H1 (cell line): ENCODE measurements at regions not wholly inside any gene's neighbourhood (a gene's known extent, or its start where the extent isn't known, plus 50 kb on each side); places are given as distances from the start of the nearest gene placed in this dataset.

Experiments
- CTCF ChIA-PET: fragments of 300-600 bp; sonication (Branson Sonifier 250); formaldehyde crosslinking; loops from one replicate; lab custom pipeline; 2021; ENCODE audit not compliant: partially characterized antibody; lab: Charles Lee
- POLR2A ChIA-PET: fragments of 300-600 bp; sonication (Branson Sonifier 250); formaldehyde crosslinking; loops from one replicate; lab custom pipeline; 2021; ENCODE audit warnings: inconsistent platforms; ENCODE audit not compliant: partially characterized antibody; lab: Charles Lee
- DNase-seq, 2 experiments: peaks; one replicate each; pipeline versions ENCODE4 v3.0.0 to v3.0.0-alpha.2; 2010 to 2022; ENCODE audit warnings: low spot score in 2 of 2, low read depth in 1 of 2, mixed read lengths in 1 of 2
- FAIRE-seq: peaks from 2 replicates; lab custom pipeline; 2011; peaks lifted over from hg19 to GRCh38; lab: Jason Lieb, UNC
- H2AFZ ChIP-seq: 2 replicates; pipeline ENCODE4 v1.8.1; 2012; ENCODE audit warnings: low read length, inconsistent platforms
- H2AK5ac ChIP-seq: 2 replicates; pipeline ENCODE4 v1.6.1; 2013; ENCODE audit warnings: low read depth, low read length
- H2BK120ac ChIP-seq: replicated peaks from 2 replicates; pipeline ENCODE3; 2013; ENCODE audit warnings: low read depth, low read length, inconsistent platforms
- H2BK12ac ChIP-seq: 2 replicates; pipeline ENCODE4 v1.6.1; 2013; ENCODE audit warnings: low read depth, low read length
- H2BK15ac ChIP-seq: 2 replicates; pipeline ENCODE4 v1.6.1; 2013; ENCODE audit warnings: low read length
- H2BK20ac ChIP-seq: 2 replicates; pipeline ENCODE4 v1.6.1; 2013; ENCODE audit warnings: low read length
- H2BK5ac ChIP-seq: 2 replicates; pipeline ENCODE4 v1.6.1; 2013; ENCODE audit warnings: low read depth, low read length
- H3K14ac ChIP-seq: 2 replicates; pipeline ENCODE4 v1.6.1; 2013; ENCODE audit warnings: inconsistent platforms; ENCODE audit not compliant: insufficient read length
- H3K18ac ChIP-seq: 2 replicates; pipeline ENCODE4 v1.6.1; 2013; ENCODE audit warnings: low read length; ENCODE audit errors: extremely low read depth
- H3K23ac ChIP-seq: 2 replicates; pipeline ENCODE4 v1.6.1; 2013; ENCODE audit warnings: inconsistent platforms; ENCODE audit not compliant: insufficient read length
- H3K23me2 ChIP-seq: 2 replicates; pipeline ENCODE4 v1.6.1; 2013; ENCODE audit warnings: low read depth, low read length
- H3K27ac ChIP-seq: 2 replicates; pipeline ENCODE4 v1.6.1; 2011; ENCODE audit warnings: low read depth, low read length, inconsistent platforms
- H3K27me3 ChIP-seq, 4 experiments: replicated peaks in 1 of 4; 1 replicate in 1 of 4; 2 replicates in 3 of 4; pipeline versions ENCODE4 v1.6.1 to v1.8.1; 2011 to 2013; ENCODE audit warnings: low read length in 3 of 4, mild to moderate bottlenecking in 3 of 4, inconsistent platforms in 2 of 4, mixed read lengths in 2 of 4, moderate library complexity in 1 of 4; ENCODE audit not compliant: control insufficient read depth in 3 of 4, insufficient read depth in 3 of 4; ENCODE audit errors: extremely low read depth in 1 of 4
- H3K36me3 ChIP-seq, 4 experiments: 2 replicates each; pipeline versions ENCODE4 v1.6.1 to v1.8.1; 2011 to 2013; ENCODE audit warnings: mild to moderate bottlenecking in 4 of 4, low read length in 3 of 4, moderate library complexity in 2 of 4, control low read depth in 1 of 4, inconsistent platforms in 1 of 4; ENCODE audit not compliant: insufficient read depth in 4 of 4, control insufficient read depth in 2 of 4
- H3K4ac ChIP-seq: replicated peaks from 2 replicates; pipeline ENCODE3; 2013; ENCODE audit warnings: low read length, low read depth, mixed read lengths, inconsistent platforms; ENCODE audit not compliant: insufficient read length
- H3K4me1 ChIP-seq, 4 experiments: replicated peaks in 1 of 4; 1 replicate in 1 of 4; 2 replicates in 3 of 4; pipeline versions ENCODE4 v1.6.1 to v1.8.1; 2011 to 2013; ENCODE audit warnings: low read length in 3 of 4, inconsistent platforms in 2 of 4, mixed read lengths in 1 of 4; ENCODE audit not compliant: insufficient read depth in 4 of 4, control insufficient read depth in 3 of 4
- H3K4me2 ChIP-seq, 2 experiments: 2 replicates each; pipeline versions ENCODE4 v1.6.1 to v1.8.1; 2011 to 2013; ENCODE audit warnings: low read depth in 2 of 2, low read length in 2 of 2, control low read depth in 1 of 2, inconsistent platforms in 1 of 2, mild to moderate bottlenecking in 1 of 2; ENCODE audit not compliant: insufficient read depth in 1 of 2
- H3K4me3 ChIP-seq, 4 experiments: fragments of 200-600, 300-600 bp in 1 of 4; sonication (generic), shearing (Covaris generic), sonication (Bioruptor Twin) in 1 of 4; 2 replicates each; pipeline versions ENCODE4 v1.5.1 to v1.8.1; 2011 to 2016; ENCODE audit warnings: low read length in 4 of 4, low read depth in 3 of 4, control low read depth in 2 of 4, inconsistent platforms in 2 of 4, mild to moderate bottlenecking in 2 of 4, mixed read lengths in 1 of 4, moderate library complexity in 1 of 4; ENCODE audit not compliant: insufficient read depth in 2 of 4; ENCODE audit errors: extremely low read depth in 1 of 4
- H3K56ac ChIP-seq: replicated peaks from 2 replicates; pipeline ENCODE3; 2013; ENCODE audit warnings: low read depth, mild to moderate bottlenecking, mixed read lengths, low read length, inconsistent platforms; ENCODE audit not compliant: insufficient read length
- H3K79me1 ChIP-seq: 2 replicates; pipeline ENCODE4 v1.6.1; 2013; ENCODE audit warnings: low read depth, low read length, control low read depth
- H3K79me2 ChIP-seq, 2 experiments: 2 replicates each; pipeline versions ENCODE4 v1.6.1 to v1.8.1; 2012 to 2013; ENCODE audit warnings: low read length in 2 of 2, mild to moderate bottlenecking in 2 of 2, inconsistent platforms in 1 of 2; ENCODE audit not compliant: insufficient read depth in 2 of 2, control insufficient read depth in 1 of 2
- H3K9ac ChIP-seq, 4 experiments: replicated peaks in 1 of 4; 1 replicate in 1 of 4; 2 replicates in 3 of 4; pipeline versions ENCODE4 v1.6.1 to v1.8.1; 2011 to 2013; ENCODE audit warnings: low read depth in 3 of 4, low read length in 3 of 4, control low read depth in 2 of 4, mild to moderate bottlenecking in 2 of 4, moderate library complexity in 2 of 4, inconsistent platforms in 1 of 4; ENCODE audit errors: extremely low read depth in 1 of 4
- H3K9me3 ChIP-seq, 2 experiments: 2 replicates each; pipeline versions ENCODE4 v1.6.1 to v1.8.1; 2012 to 2013; ENCODE audit warnings: mild to moderate bottlenecking in 2 of 2, moderate library complexity in 2 of 2, control low read depth in 1 of 2, inconsistent platforms in 1 of 2, low read depth in 1 of 2, low read length in 1 of 2, mixed read lengths in 1 of 2; ENCODE audit not compliant: insufficient read depth in 2 of 2
- H4K20me1 ChIP-seq, 2 experiments: replicated peaks in 1 of 2; 2 replicates each; pipeline versions ENCODE3 to v1.8.1; 2011 to 2013; ENCODE audit warnings: inconsistent platforms in 2 of 2, low read length in 2 of 2, mild to moderate bottlenecking in 1 of 2; ENCODE audit not compliant: insufficient read depth in 2 of 2, control insufficient read depth in 1 of 2
- H4K5ac ChIP-seq: 2 replicates; pipeline ENCODE4 v1.6.1; 2013; ENCODE audit warnings: low read length, low read depth, mixed read lengths, inconsistent platforms; ENCODE audit not compliant: insufficient read length
- H4K8ac ChIP-seq: 2 replicates; pipeline ENCODE4 v1.8.0; 2013; ENCODE audit warnings: mild to moderate bottlenecking, moderate library complexity, low read length, inconsistent platforms; ENCODE audit not compliant: insufficient read depth; ENCODE audit errors: extremely low read depth
- H4K91ac ChIP-seq: replicated peaks from 2 replicates; pipeline ENCODE3; 2013; ENCODE audit warnings: low read length, mixed read lengths, inconsistent platforms; ENCODE audit not compliant: insufficient read length
- BACH1 ChIP-seq: IDR thresholded peaks from 2 replicates; pipeline ENCODE4 v1.6.1; 2012; ENCODE audit warnings: low read length, improper control_type of control experiment
- BRCA1 ChIP-seq: IDR thresholded peaks from 2 replicates; pipeline ENCODE4 v1.6.1; 2012; ENCODE audit warnings: low read depth, low read length, improper control_type of control experiment
- CHD1 ChIP-seq: IDR thresholded peaks from 2 replicates; pipeline ENCODE4 v1.6.1; 2012; ENCODE audit warnings: low read depth, low read length, improper control_type of control experiment
- HDAC6 ChIP-seq: IDR thresholded peaks from one replicate; pipeline ENCODE4 v1.7.1; 2012; ENCODE audit warnings: low read depth, mild to moderate bottlenecking, inconsistent platforms, low read length, moderate library complexity
- JUN ChIP-seq: IDR thresholded peaks from 2 replicates; pipeline ENCODE4 v1.6.1; 2011; ENCODE audit warnings: low read depth, mild to moderate bottlenecking, improper control_type of control experiment, low read length
- POU5F1 ChIP-seq: IDR thresholded peaks from 2 replicates; pipeline ENCODE4 v1.6.1; 2011; ENCODE audit warnings: low read depth, mild to moderate bottlenecking, low read length, moderate library complexity
- SIRT6 ChIP-seq: IDR thresholded peaks from one replicate; pipeline ENCODE4 v1.7.1; 2012; ENCODE audit warnings: low read length, inconsistent platforms
- SRF ChIP-seq: IDR thresholded peaks from 2 replicates; pipeline ENCODE4 v1.6.1; 2011; ENCODE audit warnings: mild to moderate bottlenecking, low read depth, low read length, moderate library complexity
- TAF7 ChIP-seq: optimal IDR thresholded peaks from 2 replicates; pipeline ENCODE3; 2011; ENCODE audit warnings: low read depth, mild to moderate bottlenecking, inconsistent platforms, low read length, moderate library complexity, borderline replicate concordance
- TCF12 ChIP-seq: IDR thresholded peaks from 2 replicates; pipeline ENCODE4 v1.6.1; 2011; ENCODE audit warnings: low read depth, mild to moderate bottlenecking, low read length
- WGBS, 2 experiments: shearing (Covaris generic) in 1 of 2; methylation state at CpG; one replicate each; pipeline versions ENCODE4 v1.1.6 to v1.1.7; 2013 to 2015; ENCODE audit warnings: low lambda C conversion rate in 2 of 2, mixed read lengths in 2 of 2, inconsistent platforms in 1 of 2, low coverage in 1 of 2, missing lambda C conversion rate in 1 of 2; ENCODE audit not compliant: insufficient replicate concordance in 2 of 2, insufficient coverage in 1 of 2, insufficient read length in 1 of 2; ENCODE audit errors: extremely low coverage in 1 of 2, missing lambda C conversion rate in 1 of 2; 5-methylcytosine and 5-hydroxymethylcytosine counted together
- TF ChIP-seq, protein P1 (sequence below): IDR thresholded peaks from 2 replicates; pipeline ENCODE4 v1.6.1; 2011; ENCODE audit warnings: low read length, improper control_type of control experiment
- TF ChIP-seq, protein P2 (sequence below): IDR thresholded peaks from 2 replicates; pipeline ENCODE4 v1.6.1; 2012; ENCODE audit warnings: inconsistent platforms

DNA sequence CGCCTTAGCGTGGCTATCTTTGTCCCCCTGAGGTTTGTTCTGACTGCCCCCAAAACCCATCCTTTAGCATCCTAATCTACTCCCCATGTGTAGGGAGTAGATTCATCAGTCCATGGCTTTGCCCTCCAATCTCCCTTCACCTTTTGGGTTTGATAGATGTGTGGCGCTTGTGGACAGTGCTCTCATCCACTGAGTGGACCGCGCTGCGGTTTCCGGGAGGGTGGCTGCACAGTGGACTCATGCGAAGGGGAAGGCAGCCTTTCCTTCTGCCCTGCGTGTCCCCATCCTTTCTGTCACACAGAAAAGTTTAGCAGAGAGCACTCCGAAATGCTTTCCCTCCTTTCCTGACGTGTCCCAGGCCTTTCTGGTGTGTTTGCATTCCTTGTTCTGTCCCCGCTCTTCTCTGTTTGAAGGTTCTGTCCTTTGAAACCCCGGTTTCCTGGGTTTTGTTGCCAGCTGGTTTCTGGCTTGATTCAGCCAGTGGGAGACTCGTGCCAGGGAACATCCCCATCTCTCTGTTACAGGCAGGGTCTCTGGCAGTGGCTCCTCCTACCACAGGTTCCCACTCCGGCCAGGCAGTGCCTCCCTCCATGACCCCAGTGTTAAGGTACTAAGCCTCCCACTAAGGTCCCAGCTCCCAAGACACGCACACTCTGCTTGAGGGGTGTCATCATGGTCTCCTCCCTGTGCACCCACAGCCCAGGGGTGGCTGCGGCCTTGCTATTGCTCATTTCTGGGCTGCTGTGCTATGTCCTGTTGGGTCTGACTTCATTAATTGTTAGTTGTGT is 547.7 kb upstream of the DPP6 start:
- Histone ChIP-seq H3K4me3 (no peak overlapping the region), H3K36me3 (no peaks in the 10 kb centered on the region), H3K18ac (no peak overlapping the region), H3K9me3 (peaks cover 22 to 38% of the 10 kb centered on the region in 2 experiments), H4K8ac (no peak overlapping the region; the same call in 1 of the 2 replicates), H2AK5ac (no peak overlapping the region), H3K4ac (no peak overlapping the region), H3K4me1 (no peaks in the 10 kb centered on the region), H4K20me1 (no peaks in the 10 kb centered on the region), H3K23ac (no peak overlapping the region), H3K79me1 (no peaks in the 10 kb centered on the region), H4K5ac (no peak overlapping the region), H4K91ac (no peak overlapping the region), H3K23me2 (no peaks in the 10 kb centered on the region), H3K27ac (no peak overlapping the region), H3K79me2 (no peaks in the 10 kb centered on the region), H2BK15ac (no peak overlapping the region), H3K9ac (no peak overlapping the region), H2BK12ac (no peak overlapping the region), H2BK5ac (no peak overlapping the region), H2BK120ac (no peak overlapping the region), H3K14ac (no peak overlapping the region), H3K27me3 (no peaks in the 10 kb centered on the region), H2BK20ac (no peak overlapping the region), H3K4me2 (no peak overlapping the region), H3K56ac (no peak overlapping the region), H2AFZ (no peak overlapping the region; the same call in 1 of the 2 replicates)
- POLR2A ChIA-PET = no interaction called here
- CTCF ChIA-PET = interaction anchor here (0.6 kb wide), 1 partner anchor 371 kb away, joined by 3 read pairs; no protein-coding TSS in a partner anchor
- FAIRE-seq (no peak), DNase-seq (no peak)
- WGBS, 2 experiments = 78% methylated on average over 17 of the region's 17 CpGs; no CpG with 5 or more reads in 1 of the 2 experiments
- TF ChIP-seq, protein P1, sequence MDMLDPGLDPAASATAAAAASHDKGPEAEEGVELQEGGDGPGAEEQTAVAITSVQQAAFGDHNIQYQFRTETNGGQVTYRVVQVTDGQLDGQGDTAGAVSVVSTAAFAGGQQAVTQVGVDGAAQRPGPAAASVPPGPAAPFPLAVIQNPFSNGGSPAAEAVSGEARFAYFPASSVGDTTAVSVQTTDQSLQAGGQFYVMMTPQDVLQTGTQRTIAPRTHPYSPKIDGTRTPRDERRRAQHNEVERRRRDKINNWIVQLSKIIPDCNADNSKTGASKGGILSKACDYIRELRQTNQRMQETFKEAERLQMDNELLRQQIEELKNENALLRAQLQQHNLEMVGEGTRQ = no peak
- TF ChIP-seq CHD1 (no peak), TAF7 (no peak), TCF12 (no peak), BACH1 (no peak), HDAC6 (no peak), SRF (no peak), POU5F1 (no peak), JUN (no peak), BRCA1 (no peak), SIRT6 (no peak)
- TF ChIP-seq, protein P2, sequence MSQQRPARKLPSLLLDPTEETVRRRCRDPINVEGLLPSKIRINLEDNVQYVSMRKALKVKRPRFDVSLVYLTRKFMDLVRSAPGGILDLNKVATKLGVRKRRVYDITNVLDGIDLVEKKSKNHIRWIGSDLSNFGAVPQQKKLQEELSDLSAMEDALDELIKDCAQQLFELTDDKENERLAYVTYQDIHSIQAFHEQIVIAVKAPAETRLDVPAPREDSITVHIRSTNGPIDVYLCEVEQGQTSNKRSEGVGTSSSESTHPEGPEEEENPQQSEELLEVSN = no peak
